Erythroblast (primary cell): ENCODE measurements at regions not wholly inside any gene's neighbourhood (a gene's known extent, or its start where the extent isn't known, plus 50 kb on each side); places are given as distances from the start of the nearest gene placed in this dataset.

Source experiments
- GATA1 ChIP-seq: IDR thresholded peaks from 2 replicates; pipeline ENCODE4 v1.6.1; 2011; ENCODE audit warnings: low read depth, mild to moderate bottlenecking, control low read depth, low read length, moderate library complexity
- POLR2A ChIP-seq: IDR thresholded peaks from 2 replicates; pipeline ENCODE4 v1.6.1; 2011; ENCODE audit warnings: mild to moderate bottlenecking, low read length

- TF ChIP-seq POLR2A (no peak), GATA1 (no peak)
Observed at GRCh38 chr11:122367809-122368231, 251.8 kb upstream of the BLID start.
